Activated T-cell treated with anti-CD3 and anti-CD28 coated beads for 4 hours (primary cell): ENCODE measurements at regions not wholly inside any gene's neighbourhood (a gene's known extent, or its start where the extent isn't known, plus 50 kb on each side); places are given as distances from the start of the nearest gene placed in this dataset.
"Not testable (repeated sequence)": the region's sequence is repeated elsewhere in the genome, so short reads cannot be mapped to it uniquely, and the experiment has no call there.

Experiments
- DNase-seq: peaks from one replicate; pipeline ENCODE4 v3.0.0-alpha.2; 2020

DNA sequence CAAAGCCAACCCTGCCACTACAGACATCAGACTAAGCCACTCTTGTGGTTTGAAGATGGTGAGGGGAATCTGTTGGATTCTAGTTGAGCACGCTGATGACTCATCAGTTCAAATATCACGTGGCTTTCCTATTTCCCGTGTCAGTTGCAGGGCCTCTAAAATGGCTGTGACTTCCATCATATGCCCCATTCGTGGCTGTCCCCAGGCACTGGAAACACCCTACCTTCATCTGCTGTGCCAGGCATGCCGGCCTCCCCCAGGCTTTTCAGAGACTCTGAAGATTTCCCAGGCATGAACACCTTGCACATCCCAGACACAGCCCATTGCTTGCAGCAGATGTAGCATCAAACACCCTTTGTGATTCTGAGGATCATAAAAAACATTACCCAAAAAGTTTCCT lies 659.9 kb downstream of the UQCRFS1 start:
- DNase-seq: no peak

DNA sequence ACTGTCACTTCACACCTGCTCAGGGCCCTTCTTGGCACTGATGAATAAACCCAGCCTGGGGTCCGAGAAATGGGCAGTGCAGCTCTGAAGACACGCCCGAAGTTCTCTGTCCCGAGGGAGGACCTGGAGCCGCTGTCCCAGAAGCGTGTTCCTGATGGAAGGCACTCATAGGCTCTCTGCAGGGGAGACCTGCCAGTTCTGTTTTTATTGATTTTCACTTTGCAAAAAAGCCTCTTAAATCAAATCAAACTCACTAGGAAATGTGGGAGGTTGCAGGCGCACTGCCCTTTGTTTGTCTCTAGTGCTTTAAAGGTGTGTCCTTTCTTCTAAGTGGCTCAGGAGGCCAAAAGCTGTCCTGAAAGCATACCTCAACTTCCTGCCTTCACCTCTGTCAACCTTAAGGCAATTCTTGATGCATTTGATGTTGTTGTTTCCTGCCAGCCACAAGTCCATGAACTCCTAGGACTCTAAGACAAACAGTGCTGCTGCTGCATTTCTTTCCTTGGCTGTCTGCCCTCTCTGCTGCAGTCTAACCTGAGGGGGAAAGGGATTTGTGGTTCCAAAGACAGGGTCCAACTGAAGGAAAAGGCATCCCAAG lies 663.2 kb downstream of the UQCRFS1 start:
- no peak for DNase-seq

GRCh38 chr19:28546148-28546685 lies 666.7 kb downstream of the UQCRFS1 start:
- DNase-seq: no peak

GRCh38 chr19:28545397-28545796 lies 667.6 kb downstream of the UQCRFS1 start:
- DNase-seq: not testable (repeated sequence)

- no peak for DNase-seq
Observed at GRCh38 chr19:28544451-28545261, 668.3 kb downstream of the UQCRFS1 start.

- DNase-seq: no peak
Observed at GRCh38 chr19:28543244-28543776, 669.6 kb downstream of the UQCRFS1 start.

- no peak for DNase-seq
Observed at GRCh38 chr19:28542394-28543243, 670.3 kb downstream of the UQCRFS1 start.

DNA sequence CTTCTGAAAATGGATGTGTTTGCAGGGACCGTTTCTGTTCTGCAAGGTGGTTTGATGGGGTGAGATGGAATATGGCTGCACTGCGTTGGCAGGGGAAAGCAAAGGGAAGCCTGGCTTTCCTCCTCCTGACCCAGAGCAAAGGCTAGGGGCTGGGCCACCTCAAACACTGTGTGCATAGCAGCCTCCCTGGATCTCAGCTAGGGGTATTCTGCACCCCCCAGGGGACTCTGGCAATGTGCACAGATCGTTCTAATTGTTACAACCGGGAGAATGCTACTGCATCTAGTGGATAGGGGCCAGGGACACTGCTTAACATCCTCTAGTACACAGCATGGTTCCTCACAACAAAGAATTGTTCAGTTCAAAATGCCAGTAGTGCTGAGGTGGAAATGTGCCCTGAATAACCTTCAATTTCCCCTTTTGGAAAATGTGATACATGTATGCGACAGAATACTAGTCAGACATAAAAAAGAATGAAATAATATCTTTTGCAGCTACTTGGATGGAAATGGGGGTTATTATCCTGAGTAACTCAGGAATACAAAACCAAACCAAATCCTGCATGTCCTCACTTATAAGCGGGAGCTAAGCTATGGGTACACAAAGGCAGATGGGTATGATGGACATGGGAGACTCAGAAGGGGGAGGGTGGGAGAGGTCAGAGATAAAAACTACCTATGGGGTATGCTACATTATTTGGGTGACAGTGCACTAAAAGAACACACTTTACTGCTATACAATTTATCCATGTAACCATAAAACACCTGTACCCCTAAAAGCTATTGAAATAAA lies 671.2 kb downstream of the UQCRFS1 start:
- DNase-seq: no peak

DNA sequence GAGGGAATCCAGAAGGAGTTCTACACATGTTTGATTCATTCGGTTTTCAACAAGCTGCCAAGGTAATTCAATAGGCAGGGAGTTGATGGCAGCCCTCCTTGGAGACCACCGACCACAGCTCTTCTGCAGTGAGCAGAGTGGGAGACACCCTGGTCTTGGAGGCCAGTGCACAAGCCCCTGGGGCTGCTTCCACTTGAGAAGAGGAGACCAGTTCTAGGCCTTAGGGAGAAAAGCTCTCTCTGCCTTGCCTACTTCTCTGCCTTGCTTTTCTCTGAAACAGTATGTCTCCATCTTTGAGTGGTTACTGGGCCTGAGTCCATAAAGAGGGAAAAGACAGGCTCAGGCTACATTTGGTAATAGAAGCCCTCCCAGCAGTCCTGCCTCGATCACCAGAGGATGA lies 671.9 kb downstream of the UQCRFS1 start:
- no peak for DNase-seq

DNA sequence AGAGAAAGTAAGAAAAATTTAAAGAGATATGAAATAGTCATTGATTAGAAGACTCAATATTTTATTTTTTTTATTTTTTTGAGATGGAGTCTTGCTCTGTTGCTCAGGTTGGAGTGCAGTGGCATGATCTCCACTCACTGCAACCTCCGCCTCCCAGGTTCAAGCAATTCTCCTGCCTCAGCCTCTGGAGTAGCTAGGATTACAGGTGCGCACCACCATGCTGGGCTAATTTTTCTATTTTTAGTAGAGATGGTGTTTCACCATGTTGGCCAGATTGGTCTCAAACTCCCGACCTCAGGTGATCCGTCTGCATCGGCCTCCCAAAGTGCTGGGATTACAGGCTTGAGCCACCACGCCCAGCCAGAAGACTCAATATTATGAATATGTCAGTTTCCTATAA lies 672.6 kb downstream of the UQCRFS1 start:
- DNase-seq: not testable (repeated sequence)

- DNase-seq: no peak
Observed at GRCh38 chr19:28539759-28540158, 673.2 kb downstream of the UQCRFS1 start.

DNA sequence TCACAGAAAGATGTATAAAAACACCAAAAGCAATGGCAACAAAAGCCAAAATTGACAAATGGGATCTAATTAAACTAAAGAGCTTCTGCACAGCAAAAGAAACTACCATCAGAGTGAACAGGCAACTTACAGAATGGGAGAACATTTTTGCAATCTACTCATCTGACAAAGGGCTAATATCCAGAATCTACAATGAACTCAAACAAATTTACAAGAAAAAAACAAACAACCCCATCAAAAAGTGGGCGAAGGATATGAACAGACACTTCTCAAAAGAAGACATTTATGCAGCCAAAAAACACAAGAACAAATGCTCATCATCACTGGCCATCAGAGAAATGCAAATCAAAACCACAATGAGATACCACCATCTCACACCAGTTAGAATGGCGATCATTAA lies 674.4 kb downstream of the UQCRFS1 start:
- not testable (repeated sequence) for DNase-seq

DNA sequence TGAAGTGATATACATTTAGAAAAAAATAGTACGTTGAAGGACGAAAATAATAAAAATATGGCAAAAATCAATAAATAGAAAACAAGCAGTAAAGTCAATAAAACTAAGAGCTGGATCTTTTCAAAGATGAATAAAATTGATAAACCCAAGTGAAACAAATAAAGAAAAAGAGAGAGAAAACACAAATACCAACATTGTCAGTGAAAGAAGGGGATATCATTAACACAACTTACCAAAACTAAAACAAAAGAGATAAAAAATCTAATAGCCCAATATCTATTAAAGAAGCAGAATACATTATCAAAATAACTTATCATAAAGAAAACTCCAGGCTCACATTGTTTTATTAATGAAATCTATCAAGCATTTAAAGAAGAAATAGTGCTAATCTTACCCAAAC lies 675.1 kb downstream of the UQCRFS1 start:
- no peak for DNase-seq

DNA sequence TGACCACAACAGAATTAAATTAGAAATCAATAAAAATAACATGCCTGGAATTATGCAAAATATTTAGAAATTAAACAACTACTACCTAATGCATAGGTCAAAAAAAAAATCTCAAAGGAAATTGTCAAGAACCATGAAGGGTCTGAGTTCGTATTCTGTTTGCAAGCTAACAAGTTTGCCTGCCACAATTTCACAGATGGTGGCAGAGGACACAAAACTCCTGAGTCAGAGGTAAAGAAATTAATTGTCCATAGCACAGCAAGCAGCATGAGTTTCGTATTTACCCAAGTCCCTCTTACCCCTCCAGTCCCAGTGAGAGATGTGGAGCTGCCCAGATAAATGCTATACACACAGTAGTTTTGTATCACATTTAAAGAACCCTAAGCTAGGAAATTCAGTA lies 675.9 kb downstream of the UQCRFS1 start:
- DNase-seq: no peak

- DNase-seq: no peak
Observed at GRCh38 chr19:28535352-28535775, 677.6 kb downstream of the UQCRFS1 start.

GRCh38 chr19:28534766-28535351 lies 678.1 kb downstream of the UQCRFS1 start:
- no peak for DNase-seq

DNA sequence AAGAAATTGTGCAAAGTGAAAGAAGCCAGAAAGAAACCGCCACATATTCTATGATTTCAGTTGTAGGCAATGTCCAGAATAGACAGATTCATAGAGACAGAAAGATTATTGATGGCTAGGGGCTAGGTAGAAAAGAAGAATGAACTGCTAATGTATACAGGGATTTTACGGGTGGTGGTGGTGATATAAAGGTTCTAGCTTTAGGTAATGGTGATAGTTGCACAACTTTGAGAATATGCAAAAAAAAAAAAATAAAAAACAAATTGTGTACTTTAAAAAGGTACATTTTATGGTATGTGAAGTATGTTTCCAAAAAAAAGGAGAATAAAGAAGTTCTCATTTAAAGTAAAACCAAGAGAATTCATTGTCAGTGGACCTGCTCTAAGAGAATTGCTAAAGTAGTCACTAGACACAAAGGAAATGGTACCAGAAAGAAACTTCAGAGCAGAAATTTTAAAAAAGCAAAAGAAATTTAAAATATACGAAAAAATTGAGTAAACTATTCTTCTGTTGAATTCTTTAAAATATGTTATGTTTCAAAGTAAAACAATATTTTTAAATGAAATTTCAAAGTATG lies 680.1 kb downstream of the UQCRFS1 start:
- DNase-seq: no peak

- no peak for DNase-seq
Observed at GRCh38 chr19:28531979-28532378, 681.0 kb downstream of the UQCRFS1 start.

DNA sequence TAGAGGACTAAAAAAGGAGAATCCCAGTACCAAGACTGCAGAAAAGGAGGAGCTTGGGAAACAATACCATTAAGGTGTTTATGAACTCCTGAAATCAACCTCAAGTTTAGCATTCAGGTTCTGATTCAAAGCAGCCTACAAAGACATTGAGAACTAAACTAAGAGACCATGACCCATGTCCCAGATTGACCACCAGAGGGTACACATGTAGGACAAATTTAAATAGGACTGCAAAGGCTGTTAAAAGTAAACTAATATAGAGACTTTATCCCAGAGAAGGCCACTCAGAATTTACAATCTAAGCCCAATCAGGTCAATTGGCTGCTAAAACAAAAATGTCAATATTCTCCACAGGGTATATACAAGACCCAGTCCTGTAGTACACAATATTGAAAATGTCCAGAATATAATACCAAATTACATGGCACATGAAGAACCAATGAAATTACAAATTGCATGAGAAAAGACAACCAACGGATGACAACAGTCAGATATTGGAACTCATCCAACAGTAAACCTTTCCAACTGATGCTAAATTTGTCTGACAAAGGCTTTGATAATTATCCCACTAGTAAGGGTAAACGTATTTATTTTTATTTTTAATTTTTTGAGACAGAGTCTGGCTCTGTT lies 682.4 kb downstream of the UQCRFS1 start:
- DNase-seq: no peak

- no peak for DNase-seq
Observed at GRCh38 chr19:28526038-28526437, 686.9 kb downstream of the UQCRFS1 start.

DNA sequence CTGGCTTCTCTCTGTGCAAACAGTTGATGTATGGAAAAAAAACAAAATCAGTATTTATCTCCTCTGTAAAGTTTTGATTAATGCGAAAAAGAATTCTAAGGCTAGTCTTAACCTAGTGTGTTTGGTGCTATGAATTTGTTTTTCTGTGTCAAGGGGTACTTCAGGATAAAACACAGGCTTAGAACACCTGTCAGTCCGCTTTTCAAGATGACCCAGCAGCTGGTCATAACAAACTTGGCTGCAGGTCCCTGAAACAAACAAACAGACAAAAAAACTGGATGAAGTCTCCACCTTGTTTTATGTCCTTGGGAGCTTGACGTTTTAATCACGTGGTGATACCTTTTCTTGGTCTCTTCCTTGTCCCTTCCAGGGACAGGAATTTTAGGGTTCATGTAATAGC lies 689.3 kb downstream of the UQCRFS1 start:
- DNase-seq: no peak
